ENCODE measurements at regions not wholly inside any gene's neighbourhood (a gene's known extent, or its start where the extent isn't known, plus 50 kb on each side); places are given as distances from the start of the nearest gene placed in this dataset.

DNA sequence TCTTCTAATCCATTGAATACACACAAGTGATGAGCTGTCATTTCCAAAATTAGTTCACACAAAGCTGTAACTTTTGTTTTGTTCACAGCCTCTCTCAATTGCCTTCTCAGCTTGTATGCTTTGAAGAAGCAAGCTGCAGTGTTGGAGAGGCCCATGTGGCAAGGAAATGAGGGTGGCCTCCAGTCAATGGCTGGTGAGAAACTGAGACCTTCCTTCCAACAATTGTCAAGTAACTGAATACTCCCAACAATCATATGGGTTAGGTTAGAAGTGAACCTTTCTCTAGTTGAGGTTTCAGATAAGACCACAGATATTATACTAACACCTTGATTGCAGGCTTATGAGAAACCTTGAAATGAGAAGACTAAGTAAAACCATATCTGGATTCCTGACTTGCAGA, 82.4 kb upstream of the SOX9 start:
- no peak for TF ChIP-seq EZH2 (IDR thresholded peaks at IDR 0.05; ENCODE audit: borderline replicate concordance, low read depth, low read length, poor library complexity, severe bottlenecking)
- TF ChIP-seq, protein P1, sequence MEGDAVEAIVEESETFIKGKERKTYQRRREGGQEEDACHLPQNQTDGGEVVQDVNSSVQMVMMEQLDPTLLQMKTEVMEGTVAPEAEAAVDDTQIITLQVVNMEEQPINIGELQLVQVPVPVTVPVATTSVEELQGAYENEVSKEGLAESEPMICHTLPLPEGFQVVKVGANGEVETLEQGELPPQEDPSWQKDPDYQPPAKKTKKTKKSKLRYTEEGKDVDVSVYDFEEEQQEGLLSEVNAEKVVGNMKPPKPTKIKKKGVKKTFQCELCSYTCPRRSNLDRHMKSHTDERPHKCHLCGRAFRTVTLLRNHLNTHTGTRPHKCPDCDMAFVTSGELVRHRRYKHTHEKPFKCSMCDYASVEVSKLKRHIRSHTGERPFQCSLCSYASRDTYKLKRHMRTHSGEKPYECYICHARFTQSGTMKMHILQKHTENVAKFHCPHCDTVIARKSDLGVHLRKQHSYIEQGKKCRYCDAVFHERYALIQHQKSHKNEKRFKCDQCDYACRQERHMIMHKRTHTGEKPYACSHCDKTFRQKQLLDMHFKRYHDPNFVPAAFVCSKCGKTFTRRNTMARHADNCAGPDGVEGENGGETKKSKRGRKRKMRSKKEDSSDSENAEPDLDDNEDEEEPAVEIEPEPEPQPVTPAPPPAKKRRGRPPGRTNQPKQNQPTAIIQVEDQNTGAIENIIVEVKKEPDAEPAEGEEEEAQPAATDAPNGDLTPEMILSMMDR (conservative IDR thresholded peaks at IDR 0.05; ENCODE audit: low read depth, low read length), result no peak
- Histone ChIP-seq H3K4me3 (ENCODE audit: low read depth, low read length, poor library complexity, severe bottlenecking) (no peak overlapping the region), H3K27ac (ENCODE audit: low read depth, low read length, poor library complexity, severe bottlenecking) (no peak overlapping the region), H3K36me3 (ENCODE audit: insufficient read depth, low read length, poor library complexity, severe bottlenecking) (no peaks in the 10 kb centered on the region), H3K27me3 (replicated peaks; ENCODE audit: insufficient read depth, low read depth, low read length, poor library complexity) (no peaks in the 10 kb centered on the region), H3K9me3 (ENCODE audit: low read depth, low read length, poor library complexity, severe bottlenecking) (no peaks in the 10 kb centered on the region), H3K4me1 (ENCODE audit: insufficient read depth, low read length, poor library complexity, severe bottlenecking) (peaks cover 11% of the 10 kb centered on the region)
- ChIA-PET POLR2A (ENCODE audit: low non-redundant PET) (no interaction called here), CTCF (no interaction called here)
- no peak for DNase-seq (ENCODE audit: low spot score)
- no TSS peak for BruUV-seq (replicated peaks)
- intact Hi-C loops (cut with micrococcal nuclease; ENCODE audit: unreplicated experiment), result no loop called here

DNA sequence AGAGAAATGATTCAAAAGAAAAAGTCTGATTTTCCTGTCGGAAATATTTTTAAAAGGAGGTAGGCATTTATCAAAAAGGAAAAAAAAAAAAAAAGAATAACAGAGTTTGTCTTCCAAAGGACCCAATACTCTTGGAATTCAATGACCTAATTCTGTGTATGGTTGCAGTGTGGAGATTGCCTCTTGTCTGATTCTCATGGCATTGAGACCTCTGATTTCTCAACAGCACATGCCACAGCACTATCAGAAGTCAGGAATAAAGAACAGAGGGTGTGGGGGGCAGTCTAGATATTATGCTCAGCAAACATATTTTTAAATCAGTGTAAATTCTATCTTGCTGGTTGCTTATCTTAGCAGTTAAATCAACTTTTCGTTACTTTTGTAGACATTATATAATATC, 81.3 kb upstream of the SOX9 start:
- BruUV-seq (replicated peaks), result no TSS peak
- Histone ChIP-seq H3K4me3 (ENCODE audit: low read depth, low read length, poor library complexity, severe bottlenecking) (no peak overlapping the region), H3K36me3 (ENCODE audit: insufficient read depth, low read length, poor library complexity, severe bottlenecking) (no peaks in the 10 kb centered on the region), H3K27ac (ENCODE audit: low read depth, low read length, poor library complexity, severe bottlenecking) (no peak overlapping the region), H3K4me1 (ENCODE audit: insufficient read depth, low read length, poor library complexity, severe bottlenecking) (peaks cover under 1% of the 10 kb centered on the region), H3K9me3 (ENCODE audit: low read depth, low read length, poor library complexity, severe bottlenecking) (no peaks in the 10 kb centered on the region), H3K27me3 (replicated peaks; ENCODE audit: insufficient read depth, low read depth, low read length, poor library complexity) (no peaks in the 10 kb centered on the region)
- intact Hi-C loops (cut with micrococcal nuclease; ENCODE audit: unreplicated experiment), result no loop called here
- no peak for DNase-seq (ENCODE audit: low spot score)
- TF ChIP-seq, protein P1 (conservative IDR thresholded peaks at IDR 0.05; ENCODE audit: low read depth, low read length), result no peak
- no peak for TF ChIP-seq EZH2 (IDR thresholded peaks at IDR 0.05; ENCODE audit: borderline replicate concordance, low read depth, low read length, poor library complexity, severe bottlenecking)
- CTCF ChIA-PET, result no interaction called here
- POLR2A ChIA-PET (ENCODE audit: low non-redundant PET), result no interaction called here

DNA sequence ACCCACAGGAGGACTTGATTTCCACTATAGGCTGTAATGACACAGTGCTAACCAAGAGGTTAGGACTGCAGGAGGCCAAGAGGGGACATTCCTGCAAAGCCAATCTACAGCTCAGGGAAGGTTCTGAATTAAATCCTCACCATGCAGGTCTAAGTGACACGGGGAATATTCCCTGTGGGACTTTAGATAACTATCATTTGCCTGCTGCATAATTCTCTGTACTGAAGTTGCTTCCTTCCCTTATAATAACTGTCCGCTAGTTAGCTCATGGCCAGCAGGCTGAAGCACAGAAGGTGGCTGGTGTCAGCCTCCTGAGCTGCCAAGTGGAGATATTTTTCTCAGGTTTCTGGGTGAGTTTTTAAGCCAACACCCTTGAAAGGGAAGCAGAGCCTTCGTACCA, 74.6 kb upstream of the SOX9 start:
- BruUV-seq (replicated peaks), result no TSS peak
- TF ChIP-seq EZH2 (IDR thresholded peaks at IDR 0.05; ENCODE audit: borderline replicate concordance, low read depth, low read length, poor library complexity, severe bottlenecking), result no peak
- TF ChIP-seq, protein P1 (conservative IDR thresholded peaks at IDR 0.05; ENCODE audit: low read depth, low read length), result no peak
- no peak for DNase-seq (ENCODE audit: low spot score)
- POLR2A ChIA-PET (ENCODE audit: low non-redundant PET), result no interaction called here
- H3K9me3 ChIP-seq (ENCODE audit: low read depth, low read length, poor library complexity, severe bottlenecking), result no peaks in the 10 kb centered on the region
- H3K27ac ChIP-seq (ENCODE audit: low read depth, low read length, poor library complexity, severe bottlenecking), result no peak overlapping the region
- H3K4me3 ChIP-seq (ENCODE audit: low read depth, low read length, poor library complexity, severe bottlenecking), result no peak overlapping the region
- H3K36me3 ChIP-seq (ENCODE audit: insufficient read depth, low read length, poor library complexity, severe bottlenecking), result no peaks in the 10 kb centered on the region
- CTCF ChIA-PET, result no interaction called here
- H3K4me1 ChIP-seq (ENCODE audit: insufficient read depth, low read length, poor library complexity, severe bottlenecking), result no peaks in the 10 kb centered on the region
- H3K27me3 ChIP-seq (replicated peaks; ENCODE audit: insufficient read depth, low read depth, low read length, poor library complexity), result no peaks in the 10 kb centered on the region
- intact Hi-C loops (cut with micrococcal nuclease; ENCODE audit: unreplicated experiment), result no loop called here
